Ovary (tissue), 3 donors: ENCODE measurements at regions not wholly inside any gene's neighbourhood (a gene's known extent, or its start where the extent isn't known, plus 50 kb on each side); places are given as distances from the start of the nearest gene placed in this dataset.

Experiments
- EP300 ChIP-seq: sonication (generic); formaldehyde crosslinking; IDR thresholded peaks from one replicate; pipeline ENCODE4 v1.6.1; 2017; ENCODE audit warnings: antibody characterized with exemption
- TF ChIP-seq, protein P1 (sequence below), 3 donors: fragments of 450-650 bp in 2 of 3; fragments of 200-600 bp in 1 of 3; IDR thresholded peaks; one replicate each; pipeline versions ENCODE4 v1.5.1 to v1.8.0; 2016 to 2022; ENCODE audit warnings: antibody characterized with exemption in 3 of 3, mild to moderate bottlenecking in 1 of 3
- donor health status: DM: no; HTN: no; CAD: no.

DNA sequence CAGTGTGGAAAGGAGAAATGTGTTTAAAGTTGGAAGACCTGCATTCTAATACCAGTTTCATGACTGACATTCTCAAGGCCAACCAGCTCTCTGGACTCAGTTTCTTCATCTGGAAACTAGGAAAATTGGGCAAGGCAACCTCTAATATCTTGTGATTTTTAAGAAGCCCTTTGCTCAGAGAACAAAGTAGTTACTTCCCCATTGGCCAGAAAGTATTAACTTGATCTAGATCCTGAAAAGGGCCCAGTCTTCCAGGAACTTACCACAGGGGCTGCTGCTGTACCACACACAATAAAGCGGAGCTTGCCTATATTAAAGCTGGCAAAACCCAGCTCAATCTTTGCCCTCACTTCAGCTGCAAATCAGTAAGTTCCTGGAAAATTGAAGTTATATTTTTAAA is 155.6 kb upstream of the ADO start:
- TF ChIP-seq, protein P1, sequence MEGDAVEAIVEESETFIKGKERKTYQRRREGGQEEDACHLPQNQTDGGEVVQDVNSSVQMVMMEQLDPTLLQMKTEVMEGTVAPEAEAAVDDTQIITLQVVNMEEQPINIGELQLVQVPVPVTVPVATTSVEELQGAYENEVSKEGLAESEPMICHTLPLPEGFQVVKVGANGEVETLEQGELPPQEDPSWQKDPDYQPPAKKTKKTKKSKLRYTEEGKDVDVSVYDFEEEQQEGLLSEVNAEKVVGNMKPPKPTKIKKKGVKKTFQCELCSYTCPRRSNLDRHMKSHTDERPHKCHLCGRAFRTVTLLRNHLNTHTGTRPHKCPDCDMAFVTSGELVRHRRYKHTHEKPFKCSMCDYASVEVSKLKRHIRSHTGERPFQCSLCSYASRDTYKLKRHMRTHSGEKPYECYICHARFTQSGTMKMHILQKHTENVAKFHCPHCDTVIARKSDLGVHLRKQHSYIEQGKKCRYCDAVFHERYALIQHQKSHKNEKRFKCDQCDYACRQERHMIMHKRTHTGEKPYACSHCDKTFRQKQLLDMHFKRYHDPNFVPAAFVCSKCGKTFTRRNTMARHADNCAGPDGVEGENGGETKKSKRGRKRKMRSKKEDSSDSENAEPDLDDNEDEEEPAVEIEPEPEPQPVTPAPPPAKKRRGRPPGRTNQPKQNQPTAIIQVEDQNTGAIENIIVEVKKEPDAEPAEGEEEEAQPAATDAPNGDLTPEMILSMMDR (IDR thresholded peaks at IDR 0.05), result no peak
- no peak for TF ChIP-seq EP300
